ENCODE measurements at regions not wholly inside any gene's neighbourhood (a gene's known extent, or its start where the extent isn't known, plus 50 kb on each side); places are given as distances from the start of the nearest gene placed in this dataset.

DNA sequence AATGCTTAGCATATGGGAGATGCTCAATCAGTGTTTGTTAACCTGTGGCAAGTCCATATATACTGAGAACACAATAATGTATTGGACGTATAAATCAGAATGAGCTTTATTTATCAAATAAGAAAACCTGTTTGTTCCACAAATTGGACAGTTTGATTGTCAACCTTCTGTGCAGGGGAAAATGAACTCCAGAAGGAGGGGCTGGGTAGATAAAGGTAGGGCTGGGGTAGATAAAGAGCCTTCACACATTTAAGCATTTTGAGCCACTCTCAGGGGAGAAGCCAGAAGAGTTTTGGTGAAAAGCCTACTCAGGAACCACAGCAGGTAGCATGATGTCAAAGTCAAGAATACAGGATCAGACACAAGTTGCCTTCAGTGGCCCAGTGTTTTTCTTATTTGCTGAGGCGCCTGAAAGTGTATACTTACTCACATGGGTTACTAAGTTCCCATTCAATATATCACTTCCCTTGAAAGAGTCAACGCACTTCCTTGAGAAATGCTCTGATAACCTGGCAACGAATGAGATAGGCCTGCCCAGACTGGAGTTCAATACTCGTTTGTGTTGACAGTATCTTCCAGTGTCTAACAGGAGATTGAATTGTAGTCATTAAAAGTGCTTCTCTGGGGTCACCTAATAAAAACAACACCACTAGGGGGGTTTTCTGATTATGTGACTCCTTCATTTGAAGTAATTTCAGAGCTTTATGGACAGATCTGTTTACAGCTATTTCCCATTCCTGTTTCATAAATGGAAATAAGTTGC, 263.9 kb upstream of the CITED2 start:
- no peak for DNase-seq (ENCODE audit: low spot score)

DNA sequence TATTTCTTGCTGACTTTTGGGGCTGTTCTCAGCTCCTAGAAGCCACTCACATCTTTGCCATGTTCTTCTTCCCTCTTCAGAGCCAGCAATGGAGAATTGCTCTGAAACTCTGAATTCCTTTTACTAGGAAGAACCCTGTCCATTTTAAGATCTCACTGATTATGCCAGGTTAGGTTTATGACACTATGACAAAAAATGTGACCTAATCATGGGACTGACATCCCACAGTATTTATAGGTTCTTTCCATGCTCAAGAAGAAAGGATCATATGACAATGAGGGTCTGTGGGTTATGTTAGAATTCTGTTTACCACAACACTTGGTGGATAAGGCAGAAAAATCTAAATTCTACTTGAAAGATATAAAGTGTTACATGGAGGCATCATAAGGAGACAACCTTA, 263.3 kb upstream of the CITED2 start:
- in situ Hi-C loops (cut with MboI; ENCODE audit: low sequenced_read_pairs, unreplicated experiment) = no loop called here
- DNase-seq (ENCODE audit: low spot score) = no peak
- TF ChIP-seq, protein P1, sequence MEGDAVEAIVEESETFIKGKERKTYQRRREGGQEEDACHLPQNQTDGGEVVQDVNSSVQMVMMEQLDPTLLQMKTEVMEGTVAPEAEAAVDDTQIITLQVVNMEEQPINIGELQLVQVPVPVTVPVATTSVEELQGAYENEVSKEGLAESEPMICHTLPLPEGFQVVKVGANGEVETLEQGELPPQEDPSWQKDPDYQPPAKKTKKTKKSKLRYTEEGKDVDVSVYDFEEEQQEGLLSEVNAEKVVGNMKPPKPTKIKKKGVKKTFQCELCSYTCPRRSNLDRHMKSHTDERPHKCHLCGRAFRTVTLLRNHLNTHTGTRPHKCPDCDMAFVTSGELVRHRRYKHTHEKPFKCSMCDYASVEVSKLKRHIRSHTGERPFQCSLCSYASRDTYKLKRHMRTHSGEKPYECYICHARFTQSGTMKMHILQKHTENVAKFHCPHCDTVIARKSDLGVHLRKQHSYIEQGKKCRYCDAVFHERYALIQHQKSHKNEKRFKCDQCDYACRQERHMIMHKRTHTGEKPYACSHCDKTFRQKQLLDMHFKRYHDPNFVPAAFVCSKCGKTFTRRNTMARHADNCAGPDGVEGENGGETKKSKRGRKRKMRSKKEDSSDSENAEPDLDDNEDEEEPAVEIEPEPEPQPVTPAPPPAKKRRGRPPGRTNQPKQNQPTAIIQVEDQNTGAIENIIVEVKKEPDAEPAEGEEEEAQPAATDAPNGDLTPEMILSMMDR (IDR thresholded peaks at IDR 0.05; ENCODE audit: borderline replicate concordance, control extremely low read depth, extremely low read depth, insufficient read depth, missing control alignments) = no peak

More for the DNA sequence above, 263.9 kb upstream of the CITED2 start:
- TF ChIP-seq, protein P1 (IDR thresholded peaks at IDR 0.05; ENCODE audit: borderline replicate concordance, control extremely low read depth, extremely low read depth, insufficient read depth, missing control alignments) = no peak
- in situ Hi-C loops (cut with MboI; ENCODE audit: low sequenced_read_pairs, unreplicated experiment) = no loop called here

DNA sequence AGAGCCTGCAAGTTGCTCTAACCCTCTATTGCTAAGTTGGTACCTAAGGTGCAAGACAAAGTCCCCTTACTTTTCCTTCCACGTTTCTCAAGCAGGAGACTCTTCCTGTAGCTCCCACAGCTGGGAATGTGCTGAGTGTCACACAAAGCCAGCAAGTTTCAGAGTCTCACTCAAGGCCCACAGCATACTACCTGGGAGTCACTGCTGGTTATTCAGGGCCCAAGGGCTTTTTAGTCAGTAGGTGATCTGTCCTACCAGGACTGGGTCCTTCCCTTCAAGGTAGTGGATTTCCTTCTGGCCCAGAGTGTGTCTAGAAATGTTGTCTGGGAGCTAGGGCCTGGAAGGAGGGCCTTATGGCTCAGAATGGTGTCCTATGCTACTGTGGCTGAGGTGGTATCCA, 261.9 kb upstream of the CITED2 start:
- in situ Hi-C loops (cut with MboI; ENCODE audit: low sequenced_read_pairs, unreplicated experiment) = no loop called here
- TF ChIP-seq, protein P1 (IDR thresholded peaks at IDR 0.05; ENCODE audit: borderline replicate concordance, control extremely low read depth, extremely low read depth, insufficient read depth, missing control alignments) = no peak
- no peak for DNase-seq (ENCODE audit: low spot score)

DNA sequence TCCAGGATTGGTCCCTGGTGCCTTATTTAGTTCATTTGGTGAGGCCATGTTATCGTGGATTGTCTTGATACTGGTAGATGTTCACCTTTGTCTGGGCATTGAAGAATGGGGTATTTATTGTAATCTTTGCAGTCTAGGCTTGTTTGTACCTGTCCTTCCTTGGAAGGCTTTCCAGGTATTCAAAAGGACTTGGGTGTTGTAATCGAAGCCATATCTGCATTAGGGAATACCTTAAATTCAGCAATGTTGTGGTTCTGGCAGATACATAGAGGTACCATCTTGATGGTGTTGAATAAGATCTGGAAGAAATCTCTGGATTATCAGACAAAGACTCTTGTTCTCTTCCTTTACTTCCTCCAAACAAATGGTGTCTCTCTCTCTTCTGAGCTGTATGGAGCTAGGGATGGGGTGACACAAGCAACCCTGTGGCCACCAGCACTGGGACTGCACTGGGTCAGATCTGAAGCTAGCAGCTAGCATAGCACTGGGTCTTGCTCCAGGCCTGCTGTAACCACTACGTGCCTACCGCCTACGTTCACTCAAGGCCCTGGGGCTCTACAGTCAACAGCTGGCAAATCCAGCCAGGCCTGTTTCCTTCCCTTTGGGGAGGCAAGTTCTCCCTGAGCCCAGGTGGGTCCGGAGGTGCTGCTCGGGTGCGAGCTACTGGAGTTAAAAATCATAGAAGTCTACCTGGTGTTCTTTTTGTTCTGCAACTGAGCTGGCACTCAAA, 261.1 kb upstream of the CITED2 start:
- in situ Hi-C loops (cut with MboI; ENCODE audit: low sequenced_read_pairs, unreplicated experiment) = no loop called here
- no peak for DNase-seq (ENCODE audit: low spot score)
- TF ChIP-seq, protein P1 (IDR thresholded peaks at IDR 0.05; ENCODE audit: borderline replicate concordance, control extremely low read depth, extremely low read depth, insufficient read depth, missing control alignments) = no peak

DNA sequence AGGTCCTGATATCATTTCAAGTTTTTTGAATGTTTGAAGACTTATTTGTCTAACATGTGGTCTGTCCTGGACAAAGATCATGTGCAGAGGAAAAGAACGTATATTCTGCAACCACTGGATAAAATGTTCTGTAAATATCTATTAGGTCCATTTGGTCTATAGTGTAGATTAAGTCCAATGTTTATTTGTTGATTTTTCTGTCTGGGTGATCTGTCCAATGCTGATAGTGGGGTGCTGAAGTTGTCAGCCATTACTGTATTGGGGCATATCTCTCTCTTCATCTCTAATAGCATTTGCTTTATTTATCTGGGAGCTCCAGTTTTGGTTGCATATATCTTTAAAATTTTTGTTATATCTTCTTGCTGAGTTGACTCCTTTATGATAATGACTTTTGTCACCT, 258.4 kb upstream of the CITED2 start:
- TF ChIP-seq, protein P1 (IDR thresholded peaks at IDR 0.05; ENCODE audit: borderline replicate concordance, control extremely low read depth, extremely low read depth, insufficient read depth, missing control alignments) = no peak
- DNase-seq (ENCODE audit: low spot score) = no peak
- in situ Hi-C loops (cut with MboI; ENCODE audit: low sequenced_read_pairs, unreplicated experiment) = no loop called here

DNA sequence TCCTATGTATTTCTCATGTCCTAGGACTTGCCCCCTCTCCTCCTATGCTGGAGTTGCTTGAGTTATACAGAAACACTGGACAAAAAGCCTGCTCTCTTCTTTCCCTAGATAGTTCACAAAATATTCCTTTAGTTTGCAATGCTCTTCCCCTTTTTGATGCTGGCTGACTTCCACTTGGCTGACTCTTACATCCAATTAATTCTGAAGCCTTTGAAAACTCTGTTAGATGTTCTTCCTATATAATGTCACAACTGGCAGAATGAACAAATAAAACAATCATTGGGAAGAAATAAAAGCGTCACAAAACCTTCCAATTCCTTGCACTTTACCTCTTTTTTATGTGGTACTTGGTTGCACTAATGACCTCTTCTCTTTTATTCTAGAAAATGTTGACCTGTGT, 253.8 kb upstream of the CITED2 start:
- in situ Hi-C loops (cut with MboI; ENCODE audit: low sequenced_read_pairs, unreplicated experiment) = no loop called here
- DNase-seq (ENCODE audit: low spot score) = no peak
- TF ChIP-seq, protein P1 (IDR thresholded peaks at IDR 0.05; ENCODE audit: borderline replicate concordance, control extremely low read depth, extremely low read depth, insufficient read depth, missing control alignments) = no peak
